ENCODE measurements at regions not wholly inside any gene's neighbourhood (a gene's known extent, or its start where the extent isn't known, plus 50 kb on each side); places are given as distances from the start of the nearest gene placed in this dataset.

DNA sequence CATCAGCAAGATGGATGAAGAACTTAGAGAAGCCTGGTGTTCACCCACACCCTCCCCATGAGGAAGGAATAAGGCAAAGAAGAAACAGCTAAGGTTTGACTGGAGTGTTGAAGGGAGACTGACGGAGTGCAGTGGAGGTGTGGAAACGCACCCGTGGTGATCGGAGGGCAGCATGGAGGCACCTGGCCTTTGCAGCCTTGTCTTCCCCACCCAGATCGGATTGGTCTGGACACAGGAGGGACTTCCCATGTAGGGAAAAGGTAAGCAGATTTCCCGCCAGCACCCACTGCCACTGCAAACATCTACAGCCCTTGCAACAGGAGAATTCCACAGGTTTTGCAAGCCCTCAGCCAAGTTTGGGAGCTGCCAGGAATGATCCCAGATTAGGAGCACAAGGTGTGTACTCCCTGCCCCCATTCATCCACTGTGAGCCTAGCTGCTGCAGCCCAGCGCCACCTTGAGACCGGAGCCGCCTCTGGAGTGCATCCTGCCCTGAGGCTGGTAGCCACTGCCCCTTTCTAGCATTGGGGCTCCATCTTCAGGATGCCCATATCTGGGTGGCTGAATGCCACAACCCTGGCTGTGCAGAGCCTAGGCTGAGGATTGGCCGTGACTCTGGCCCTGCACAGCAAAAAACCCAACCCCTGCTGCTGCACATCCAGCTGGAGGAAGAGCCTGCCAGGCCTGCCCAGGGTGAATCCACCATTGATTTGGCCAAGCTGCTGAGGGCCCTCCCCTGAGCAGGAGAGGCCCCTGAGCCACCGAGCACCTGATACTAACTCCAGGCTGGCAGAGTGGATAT lies 411.1 kb downstream of the TMEM121 start:
- no peak for DNase-seq (ENCODE audit: low spot score, unreplicated experiment)
- Mint-ChIP-seq H3K9me3 (ENCODE audit: low read depth) (peaks cover 69% of the 10 kb centered on the region), H3K4me1 (ENCODE audit: low read depth) (no peaks in the 10 kb centered on the region), H3K27me3 (no peaks in the 10 kb centered on the region), H3K4me3 (ENCODE audit: low read depth) (no peak overlapping the region), H3K27ac (no peak overlapping the region), H3K36me3 (ENCODE audit: insufficient read depth) (peaks cover 3% of the 10 kb centered on the region)
- TF ChIP-seq, protein P1, sequence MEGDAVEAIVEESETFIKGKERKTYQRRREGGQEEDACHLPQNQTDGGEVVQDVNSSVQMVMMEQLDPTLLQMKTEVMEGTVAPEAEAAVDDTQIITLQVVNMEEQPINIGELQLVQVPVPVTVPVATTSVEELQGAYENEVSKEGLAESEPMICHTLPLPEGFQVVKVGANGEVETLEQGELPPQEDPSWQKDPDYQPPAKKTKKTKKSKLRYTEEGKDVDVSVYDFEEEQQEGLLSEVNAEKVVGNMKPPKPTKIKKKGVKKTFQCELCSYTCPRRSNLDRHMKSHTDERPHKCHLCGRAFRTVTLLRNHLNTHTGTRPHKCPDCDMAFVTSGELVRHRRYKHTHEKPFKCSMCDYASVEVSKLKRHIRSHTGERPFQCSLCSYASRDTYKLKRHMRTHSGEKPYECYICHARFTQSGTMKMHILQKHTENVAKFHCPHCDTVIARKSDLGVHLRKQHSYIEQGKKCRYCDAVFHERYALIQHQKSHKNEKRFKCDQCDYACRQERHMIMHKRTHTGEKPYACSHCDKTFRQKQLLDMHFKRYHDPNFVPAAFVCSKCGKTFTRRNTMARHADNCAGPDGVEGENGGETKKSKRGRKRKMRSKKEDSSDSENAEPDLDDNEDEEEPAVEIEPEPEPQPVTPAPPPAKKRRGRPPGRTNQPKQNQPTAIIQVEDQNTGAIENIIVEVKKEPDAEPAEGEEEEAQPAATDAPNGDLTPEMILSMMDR (IDR thresholded peaks at IDR 0.05; ENCODE audit: unreplicated experiment) = no peak

DNA sequence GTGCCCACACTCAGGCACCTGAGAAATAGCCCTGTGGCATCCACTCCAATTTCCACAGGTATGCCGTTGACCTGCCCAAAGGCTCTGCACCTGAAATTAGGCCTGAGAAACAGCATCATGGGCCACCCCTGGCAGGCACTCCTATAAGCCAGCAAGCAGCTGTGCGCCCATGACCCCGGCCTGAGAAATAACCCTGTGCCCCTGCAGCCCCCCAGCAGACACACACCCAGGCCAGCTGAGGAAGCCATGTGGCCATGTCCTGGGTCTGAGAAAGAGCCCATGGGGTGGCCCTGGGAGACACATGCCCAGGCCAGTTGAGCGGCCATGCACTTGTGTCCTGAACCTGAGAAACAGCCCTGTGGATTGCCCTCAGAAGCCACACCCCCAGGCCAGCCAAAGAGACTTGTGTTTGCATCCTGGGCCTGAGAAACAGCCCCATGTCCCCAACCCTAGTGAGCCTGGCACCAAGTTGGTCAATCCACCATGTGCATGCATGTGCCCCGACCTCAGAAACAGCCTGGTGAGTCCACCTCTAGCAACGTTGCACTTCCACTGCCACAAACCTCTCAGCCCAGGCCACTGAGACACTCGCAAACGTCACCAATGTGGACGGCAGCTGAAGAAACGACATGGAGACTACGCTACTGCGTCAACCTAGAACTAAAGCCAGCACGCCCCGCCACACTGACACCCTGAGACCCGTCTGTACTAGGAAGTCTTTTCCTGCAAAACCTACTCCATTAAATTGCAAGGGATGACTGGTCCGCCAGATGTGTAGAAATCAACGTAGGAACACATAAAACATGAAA lies 411.9 kb downstream of the TMEM121 start:
- TF ChIP-seq, protein P1 (IDR thresholded peaks at IDR 0.05; ENCODE audit: unreplicated experiment) = no peak
- H3K4me1 Mint-ChIP-seq (ENCODE audit: low read depth) = no peaks in the 10 kb centered on the region
- H3K9me3 Mint-ChIP-seq (ENCODE audit: low read depth) = peaks cover 71% of the 10 kb centered on the region
- no peak for DNase-seq (ENCODE audit: low spot score, unreplicated experiment)
- H3K4me3 Mint-ChIP-seq (ENCODE audit: low read depth) = no peak overlapping the region
- H3K27me3 Mint-ChIP-seq = no peaks in the 10 kb centered on the region
- H3K36me3 Mint-ChIP-seq (ENCODE audit: insufficient read depth) = peaks cover 3% of the 10 kb centered on the region
- no peak overlapping the region for H3K27ac Mint-ChIP-seq

DNA sequence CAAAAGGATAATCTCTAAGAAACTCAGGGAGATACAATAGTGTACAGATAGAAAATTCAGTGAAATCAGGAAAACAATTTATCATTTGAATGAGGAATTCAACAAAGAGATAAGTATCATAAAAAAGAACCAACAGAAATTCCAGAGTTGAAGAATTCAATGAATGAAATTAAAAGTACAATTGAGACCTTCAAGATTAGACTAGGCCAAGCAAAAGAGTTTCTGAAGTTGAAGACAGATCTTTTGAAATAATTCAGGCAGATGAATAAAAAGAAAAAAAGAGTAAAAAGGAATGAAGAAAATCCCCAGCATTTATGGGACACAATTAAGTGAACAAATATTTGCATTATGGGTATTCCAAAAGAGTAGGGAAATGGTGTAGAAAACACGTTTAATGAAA lies 412.6 kb downstream of the TMEM121 start:
- no peak for DNase-seq (ENCODE audit: low spot score, unreplicated experiment)
- H3K4me3 Mint-ChIP-seq (ENCODE audit: low read depth) = no peak overlapping the region
- H3K27me3 Mint-ChIP-seq = no peaks in the 10 kb centered on the region
- peaks cover 3% of the 10 kb centered on the region for H3K36me3 Mint-ChIP-seq (ENCODE audit: insufficient read depth)
- H3K4me1 Mint-ChIP-seq (ENCODE audit: low read depth) = no peaks in the 10 kb centered on the region
- TF ChIP-seq, protein P1 (IDR thresholded peaks at IDR 0.05; ENCODE audit: unreplicated experiment) = no peak
- peaks cover 64% of the 10 kb centered on the region for H3K9me3 Mint-ChIP-seq (ENCODE audit: low read depth)
- H3K27ac Mint-ChIP-seq = no peak overlapping the region

DNA sequence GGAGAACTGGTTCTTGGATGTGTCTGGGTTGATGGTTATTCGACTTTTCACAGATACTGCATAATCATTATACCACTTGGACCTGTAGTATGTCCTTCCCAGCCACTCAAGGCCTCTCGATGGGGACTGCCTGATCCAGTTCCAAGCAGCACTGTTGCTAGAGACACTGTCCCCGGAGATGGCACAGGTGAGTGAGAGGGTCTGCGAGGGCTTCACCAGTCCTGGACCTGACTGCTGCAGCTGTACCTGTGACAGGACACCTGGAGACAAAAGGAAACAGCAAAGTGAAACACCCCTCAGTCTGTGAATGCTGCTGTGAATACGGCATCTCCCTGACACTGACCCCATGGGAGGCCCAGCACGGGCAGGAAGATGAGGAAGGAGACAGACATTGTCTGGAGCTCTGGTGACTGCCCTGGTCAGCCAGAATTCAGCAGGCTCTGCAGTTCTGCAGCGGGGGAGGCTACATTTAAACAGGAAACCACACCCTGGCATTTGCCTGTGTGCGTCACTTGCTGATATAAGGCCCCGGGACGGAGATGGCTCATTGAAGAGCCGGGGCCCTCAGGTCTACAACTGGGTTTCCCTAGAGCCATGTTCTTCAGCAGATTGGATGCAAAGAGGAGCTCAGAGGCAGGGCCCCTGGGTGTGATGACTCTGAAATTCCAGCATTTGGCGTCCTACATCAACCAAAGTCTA lies 413.6 kb downstream of the TMEM121 start:
- DNase-seq (ENCODE audit: low spot score, unreplicated experiment) = no peak
- TF ChIP-seq, protein P1 (IDR thresholded peaks at IDR 0.05; ENCODE audit: unreplicated experiment) = no peak
- Mint-ChIP-seq H3K9me3 (ENCODE audit: low read depth) (peaks cover 61% of the 10 kb centered on the region), H3K36me3 (ENCODE audit: insufficient read depth) (peaks cover 4% of the 10 kb centered on the region), H3K27ac (no peak overlapping the region), H3K27me3 (no peaks in the 10 kb centered on the region), H3K4me3 (ENCODE audit: low read depth) (no peak overlapping the region), H3K4me1 (ENCODE audit: low read depth) (no peaks in the 10 kb centered on the region)

Measured in progenitor cell of endocrine pancreas (in vitro differentiated cells).